GM12892 (cell line): ENCODE measurements at regions not wholly inside any gene's neighbourhood (a gene's known extent, or its start where the extent isn't known, plus 50 kb on each side); places are given as distances from the start of the nearest gene placed in this dataset.

Experiments used
- POLR2A ChIP-seq: IDR thresholded peaks from 2 replicates; pipeline ENCODE4 v1.6.1; 2011; ENCODE audit warnings: low read depth, low read length, control low read depth
- POLR2AphosphoS5 ChIP-seq: IDR thresholded peaks from 2 replicates; pipeline ENCODE4 v1.6.1; 2011; ENCODE audit warnings: low read depth, low read length, control low read depth
- TAF1 ChIP-seq: IDR thresholded peaks from 2 replicates; pipeline ENCODE4 v1.6.1; 2011; ENCODE audit warnings: low read depth, mild to moderate bottlenecking, control low read depth, low read length, borderline replicate concordance

- TF ChIP-seq POLR2AphosphoS5 (no peak), POLR2A (no peak), TAF1 (no peak)
These were observed 77.0 kb upstream of the DPH5 start for GRCh38 chr1:101102426-101103156.
